ENCODE measurements at regions not wholly inside any gene's neighbourhood (a gene's known extent, or its start where the extent isn't known, plus 50 kb on each side); places are given as distances from the start of the nearest gene placed in this dataset.

DNA sequence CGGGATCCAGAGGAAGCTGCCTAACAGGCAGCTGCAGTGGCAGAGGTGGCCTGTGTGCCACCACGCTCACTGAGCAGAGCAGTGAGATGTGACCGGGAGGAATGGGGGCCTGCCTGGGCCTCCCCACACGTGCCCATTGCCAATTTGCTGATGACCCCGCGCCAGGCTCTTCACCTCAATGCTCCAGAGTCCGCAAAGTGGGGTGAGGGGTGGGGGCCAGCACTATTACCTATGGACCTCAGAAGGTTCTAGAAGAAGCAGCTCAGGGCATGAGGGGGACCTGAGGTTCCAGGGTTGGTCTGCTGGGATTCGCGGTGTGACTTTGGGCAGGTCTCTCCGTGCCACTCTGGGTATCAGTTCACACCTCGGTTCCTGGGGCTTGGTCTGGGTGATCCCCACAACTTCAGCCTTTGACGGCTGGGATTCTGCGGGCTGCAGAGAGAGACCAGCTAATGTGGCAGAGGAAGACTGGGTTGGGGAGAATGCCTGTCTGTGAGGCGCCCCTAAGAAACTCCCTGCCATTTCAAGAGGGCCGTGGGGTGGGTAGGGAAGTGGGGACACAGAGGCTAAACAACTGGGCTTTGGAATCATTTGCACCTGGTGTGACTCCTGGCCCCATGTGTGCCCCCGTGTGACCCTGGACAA, 231.0 kb upstream of the MVB12B start:
- TF ChIP-seq, protein P1, sequence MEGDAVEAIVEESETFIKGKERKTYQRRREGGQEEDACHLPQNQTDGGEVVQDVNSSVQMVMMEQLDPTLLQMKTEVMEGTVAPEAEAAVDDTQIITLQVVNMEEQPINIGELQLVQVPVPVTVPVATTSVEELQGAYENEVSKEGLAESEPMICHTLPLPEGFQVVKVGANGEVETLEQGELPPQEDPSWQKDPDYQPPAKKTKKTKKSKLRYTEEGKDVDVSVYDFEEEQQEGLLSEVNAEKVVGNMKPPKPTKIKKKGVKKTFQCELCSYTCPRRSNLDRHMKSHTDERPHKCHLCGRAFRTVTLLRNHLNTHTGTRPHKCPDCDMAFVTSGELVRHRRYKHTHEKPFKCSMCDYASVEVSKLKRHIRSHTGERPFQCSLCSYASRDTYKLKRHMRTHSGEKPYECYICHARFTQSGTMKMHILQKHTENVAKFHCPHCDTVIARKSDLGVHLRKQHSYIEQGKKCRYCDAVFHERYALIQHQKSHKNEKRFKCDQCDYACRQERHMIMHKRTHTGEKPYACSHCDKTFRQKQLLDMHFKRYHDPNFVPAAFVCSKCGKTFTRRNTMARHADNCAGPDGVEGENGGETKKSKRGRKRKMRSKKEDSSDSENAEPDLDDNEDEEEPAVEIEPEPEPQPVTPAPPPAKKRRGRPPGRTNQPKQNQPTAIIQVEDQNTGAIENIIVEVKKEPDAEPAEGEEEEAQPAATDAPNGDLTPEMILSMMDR (conservative IDR thresholded peaks at IDR 0.05 in 1 of 2, IDR thresholded peaks at IDR 0.05 in 1 of 2; ENCODE audit: low read depth in 1 of 2, low read length in 2 of 2), result no peak
- no peak for TF ChIP-seq EZH2 (IDR thresholded peaks at IDR 0.05; ENCODE audit: low read length, missing control alignments)

Measured in fibroblast of lung (primary cell).